HepG2 (cell line): ENCODE measurements at regions not wholly inside any gene's neighbourhood (a gene's known extent, or its start where the extent isn't known, plus 50 kb on each side); places are given as distances from the start of the nearest gene placed in this dataset.

Experiments used
- ATAC-seq: fragments of 200-7000 bp; cut with Tn5 transposase; 3 replicates; pipeline ENCODE4 v1.9.1; 2020; ENCODE audit warnings: mild to moderate bottlenecking, moderate library complexity
- BruUV-seq: library from RNA; stranded (reverse); fragments of 400-500 nt; replicated peaks from 2 replicates; lab custom pipeline; 2021; lab: Mats Ljungman, UMichigan
- CTCF ChIA-PET: fragments of 300-600 bp; formaldehyde crosslinking; extraction: SDS; loops from one replicate; lab custom pipeline; 2021; ENCODE audit warnings: low total read pairs, inconsistent platforms, low intra/inter-chr PET ratio; lab: Yijun Ruan, JAX
- POLR2A ChIA-PET: fragments of 350-600 bp; sonication (Branson Sonifier 250); formaldehyde crosslinking; loops from one replicate; lab custom pipeline; 2020; ENCODE audit warnings: antibody characterized with exemption, inconsistent platforms; lab: Yijun Ruan, JAX
- DNase-seq: peaks from one replicate; pipeline ENCODE4 v3.0.0-alpha.2; 2015; ENCODE audit warnings: low spot score
- FAIRE-seq: peaks from 3 replicates; lab custom pipeline; 2011; peaks lifted over from hg19 to GRCh38; lab: Jason Lieb, UNC
- H2AFZ ChIP-seq: one replicate; pipeline ENCODE4 v1.6.1; 2011; ENCODE audit warnings: low read length, inconsistent platforms
- H3K27ac ChIP-seq: fragments of 300-600 bp; 3 replicates; pipeline ENCODE4 v1.8.0; 2011; ENCODE audit warnings: mixed run types, mild to moderate bottlenecking, mixed read lengths, low read length, inconsistent platforms; ENCODE audit not compliant: insufficient read depth; ENCODE audit errors: extremely low read length
- H3K27me3 ChIP-seq, 2 experiments: fragments of 200-600 bp in 1 of 2; 2 replicates in 1 of 2; 3 replicates in 1 of 2; pipeline versions ENCODE4 v1.6.0 to v1.8.0; 2011; ENCODE audit warnings: low read length in 2 of 2, mild to moderate bottlenecking in 2 of 2, moderate library complexity in 2 of 2, inconsistent platforms in 1 of 2; ENCODE audit not compliant: insufficient read depth in 2 of 2, control insufficient read depth in 1 of 2
- H3K36me3 ChIP-seq, 2 experiments: fragments of 200-600 bp in 1 of 2; replicated peaks in 1 of 2; 2 replicates in 1 of 2; 3 replicates in 1 of 2; pipeline versions ENCODE4 v1.5.1 to v1.8.0; 2011; ENCODE audit warnings: low read length in 2 of 2, inconsistent platforms in 1 of 2; ENCODE audit not compliant: insufficient read depth in 2 of 2, control insufficient read depth in 1 of 2
- H3K4me1 ChIP-seq: 2 replicates; pipeline ENCODE4 v1.5.1; 2012; ENCODE audit warnings: low read length, inconsistent platforms; ENCODE audit not compliant: insufficient read depth
- H3K4me2 ChIP-seq: 2 replicates; pipeline ENCODE4 v1.6.0; 2011; ENCODE audit warnings: low read depth, low read length, inconsistent platforms
- H3K4me3 ChIP-seq, 3 experiments: fragments of 200-600 bp in 1 of 3; sonication (generic), shearing (Covaris generic) in 1 of 3; replicated peaks in 1 of 3; 2 replicates each; pipeline ENCODE4 v1.5.1; 2011 to 2016; ENCODE audit warnings: low read length in 3 of 3, inconsistent platforms in 2 of 3, low read depth in 2 of 3, mild to moderate bottlenecking in 2 of 3, control low read depth in 1 of 3, mixed read lengths in 1 of 3; ENCODE audit not compliant: insufficient read depth in 1 of 3
- H3K79me2 ChIP-seq: one replicate; pipeline ENCODE4 v1.6.1; 2011; ENCODE audit warnings: low read length, inconsistent platforms; ENCODE audit not compliant: insufficient read depth
- H3K9ac ChIP-seq: 2 replicates; pipeline ENCODE4 v1.6.0; 2011; ENCODE audit warnings: mild to moderate bottlenecking, low read depth, low read length, inconsistent platforms; ENCODE audit not compliant: insufficient read depth
- H3K9me3 ChIP-seq: 2 replicates; pipeline ENCODE4 v1.5.1; 2012; ENCODE audit warnings: mild to moderate bottlenecking, low read length
- H4K20me1 ChIP-seq: 2 replicates; pipeline ENCODE4 v1.6.0; 2011; ENCODE audit warnings: inconsistent platforms, mild to moderate bottlenecking, low read length, moderate library complexity; ENCODE audit not compliant: insufficient read depth
- ELF3 ChIP-seq: IDR thresholded peaks from 2 replicates; pipeline ENCODE4 v1.6.1; 2016; ENCODE audit warnings: missing genetic modification reagents, missing compliant biosample characterization
- NCOA1 ChIP-seq: sonication (generic); formaldehyde crosslinking; IDR thresholded peaks from 2 replicates; pipeline ENCODE4 v1.9.0; 2021; ENCODE audit warnings: missing genetic modification reagents
- ZBTB44 ChIP-seq: sonication (generic); formaldehyde crosslinking; IDR thresholded peaks from 2 replicates; pipeline ENCODE4 v1.4.0; 2020; ENCODE audit warnings: missing genetic modification reagents
- ZNF362 ChIP-seq: sonication (generic); formaldehyde crosslinking; IDR thresholded peaks from 2 replicates; pipeline ENCODE4 v1.4.0; 2020; ENCODE audit warnings: missing genetic modification reagents, mild to moderate bottlenecking, borderline replicate concordance
- ZNF597 ChIP-seq: sonication (generic); formaldehyde crosslinking; IDR thresholded peaks from 2 replicates; pipeline ENCODE4 v1.5.0; 2020; ENCODE audit warnings: missing genetic modification reagents
- ZNF687 ChIP-seq: sonication (generic); formaldehyde crosslinking; IDR thresholded peaks from 2 replicates; pipeline ENCODE4 v1.5.1; 2020; ENCODE audit warnings: mild to moderate bottlenecking, missing genetic modification reagents, moderate library complexity
- WGBS: methylation state at CpG from one replicate; pipeline ENCODE4 v1.1.6; 2017; ENCODE audit warnings: low lambda C conversion rate; 5-methylcytosine and 5-hydroxymethylcytosine counted together
- in situ Hi-C: cut with HindIII; loops from 2 replicates; pipeline ENCODE4 v1.10.0; 2017; ENCODE audit warnings: low pct_unique_long_range_greater_than_20kb; ENCODE audit not compliant: extremely low pct_ligation_motif_present
- intact Hi-C: fragments of 100-400 bp; cut with micrococcal nuclease; formaldehyde crosslinking; loops from one replicate; pipeline ENCODE4 v1.10.0; 2022; ENCODE audit not compliant: unreplicated experiment

- TF ChIP-seq ZNF362 = no peak
- no peak for TF ChIP-seq ELF3
- TF ChIP-seq ZNF597 (CRISPR knock-in tag) = no peak
Measured at GRCh38 chr21:39063517-39063916, 119.7 kb downstream of the PSMG1 start (continued).

GRCh38 chr21:39062196-39062595, 121.1 kb downstream of the PSMG1 start:
- H3K4me1 ChIP-seq = peaks cover 16% of the 10 kb centered on the region
- TF ChIP-seq ZNF687 (CRISPR knock-in tag) (peak; percentile 24; the same call in 1 of the 2 replicates), ZBTB44 (CRISPR knock-in tag) (no peak), NCOA1 (CRISPR knock-in tag) (no peak)
- TF ChIP-seq, all 625 proteins: peak for 1
- Histone ChIP-seq H3K4me2 (no peak overlapping the region), H3K27me3 (no peaks in the 10 kb centered on the region), H3K27ac (no peak overlapping the region), H3K79me2 (no peaks in the 10 kb centered on the region), H3K4me3 (no peak overlapping the region), H3K9ac (no peak overlapping the region), H4K20me1 (no peaks in the 10 kb centered on the region), H3K9me3 (peaks cover 11% of the 10 kb centered on the region), H2AFZ (no peak overlapping the region), H3K36me3 (no peaks in the 10 kb centered on the region)
- in situ Hi-C loops (no loop called here), intact Hi-C loops (no loop called here)
- no TSS peak for BruUV-seq
- ChIA-PET CTCF (no interaction called here), POLR2A (no interaction called here)
- ATAC-seq = peak; percentile 66
- DNase-seq = no peak
- FAIRE-seq = no peak
- 73% methylated on average over 6 of the region's 9 CpGs for WGBS
